ENCODE measurements at regions not wholly inside any gene's neighbourhood (a gene's known extent, or its start where the extent isn't known, plus 50 kb on each side); places are given as distances from the start of the nearest gene placed in this dataset.

- peaks cover 9 to 29% (median 14%) of the 10 kb centered on the region in 3 donors for H3K4me1 ChIP-seq
- H3K27ac ChIP-seq = no peak overlapping the region
- H3K36me3 ChIP-seq = no peaks in the 10 kb centered on the region
- H3K9me3 ChIP-seq = no peaks in the 10 kb centered on the region
- H3K27me3 ChIP-seq = no peaks in the 10 kb centered on the region
- no peak overlapping the region for H3K4me3 ChIP-seq
- TF ChIP-seq EP300 (IDR thresholded peaks at IDR 0.05) = no peak
- TF ChIP-seq CTCF (IDR thresholded peaks at IDR 0.05) = no peak
- no peak for TF ChIP-seq POLR2A (IDR thresholded peaks at IDR 0.05)
- no peak for TF ChIP-seq POLR2AphosphoS5 (IDR thresholded peaks at IDR 0.05)
- WGBS, 2 donors (ENCODE audit: low coverage in 1 of 2) = 94 to 96% methylated on average over 3 of the region's 3 CpGs
- no peak for ATAC-seq
Measured at GRCh38 chr6:139887275-139887674, 512.8 kb upstream of the CITED2 start.

GRCh38 chr6:139886396-139886795 is 511.9 kb upstream of the CITED2 start:
- ATAC-seq = no peak
- WGBS, 2 donors (ENCODE audit: low coverage in 1 of 2) = 87 to 92% methylated on average over 5 to 6 of the region's 6 CpGs
- Histone ChIP-seq H3K36me3 (no peaks in the 10 kb centered on the region), H3K9me3 (no peaks in the 10 kb centered on the region), H3K4me3 (no peak overlapping the region), H3K27me3 (no peaks in the 10 kb centered on the region), H3K4me1 (peaks cover 9 to 35% (median 15%) of the 10 kb centered on the region in 3 donors), H3K27ac (no peak overlapping the region)
- no peak for TF ChIP-seq POLR2A (IDR thresholded peaks at IDR 0.05)
- no peak for TF ChIP-seq CTCF (IDR thresholded peaks at IDR 0.05)
- TF ChIP-seq POLR2AphosphoS5 (IDR thresholded peaks at IDR 0.05) = no peak
- TF ChIP-seq EP300 (IDR thresholded peaks at IDR 0.05) = no peak

GRCh38 chr6:139885909-139886308 is 511.5 kb upstream of the CITED2 start:
- Histone ChIP-seq H3K36me3 (no peaks in the 10 kb centered on the region), H3K27me3 (no peaks in the 10 kb centered on the region), H3K27ac (no peak overlapping the region), H3K4me3 (no peak overlapping the region), H3K4me1 (peaks cover 9 to 35% (median 15%) of the 10 kb centered on the region in 3 donors), H3K9me3 (no peaks in the 10 kb centered on the region)
- ATAC-seq = no peak
- TF ChIP-seq POLR2A (IDR thresholded peaks at IDR 0.05) (no peak), POLR2AphosphoS5 (IDR thresholded peaks at IDR 0.05) (no peak), CTCF (IDR thresholded peaks at IDR 0.05) (no peak), EP300 (IDR thresholded peaks at IDR 0.05) (no peak)
- WGBS, 2 donors (ENCODE audit: low coverage in 1 of 2) = 14 to 50% methylated on average over 1 of the region's 1 CpG

- ATAC-seq = no peak
- H3K9me3 ChIP-seq = no peaks in the 10 kb centered on the region
- H3K36me3 ChIP-seq = no peaks in the 10 kb centered on the region
- H3K4me3 ChIP-seq = no peak overlapping the region
- peaks cover 8 to 29% (median 15%) of the 10 kb centered on the region in 3 donors for H3K4me1 ChIP-seq
- H3K27ac ChIP-seq = peak overlapping the region in 3 of 4 donors; percentile 53 to 73 (median 56)
- WGBS, 2 donors (ENCODE audit: low coverage in 1 of 2) = 79 to 85% methylated on average over 5 of the region's 5 CpGs
- H3K27me3 ChIP-seq = no peaks in the 10 kb centered on the region
- no peak for TF ChIP-seq POLR2A (IDR thresholded peaks at IDR 0.05)
Measured at GRCh38 chr6:139883776-139884175, 509.3 kb upstream of the CITED2 start.

GRCh38 chr6:139882977-139883728 is 508.7 kb upstream of the CITED2 start:
- WGBS, 2 donors (ENCODE audit: low coverage in 1 of 2) = 23 to 53% methylated on average over 2 to 3 of the region's 3 CpGs
- peaks cover 6 to 23% (median 13%) of the 10 kb centered on the region in 3 donors for H3K4me1 ChIP-seq
- peak overlapping the region; percentile 43 to 73 (median 54) for H3K27ac ChIP-seq
- no peak overlapping the region for H3K4me3 ChIP-seq
- peak; percentile 44 for ATAC-seq
- no peaks in the 10 kb centered on the region for H3K9me3 ChIP-seq
- no peak for TF ChIP-seq EP300 (IDR thresholded peaks at IDR 0.05)
- no peak for TF ChIP-seq CTCF (IDR thresholded peaks at IDR 0.05)
- TF ChIP-seq POLR2AphosphoS5 (IDR thresholded peaks at IDR 0.05) = no peak
- no peak for TF ChIP-seq POLR2A (IDR thresholded peaks at IDR 0.05)
- H3K36me3 ChIP-seq = no peaks in the 10 kb centered on the region
- no peaks in the 10 kb centered on the region for H3K27me3 ChIP-seq
